WI38 (cell line): ENCODE measurements at regions not wholly inside any gene's neighbourhood (a gene's known extent, or its start where the extent isn't known, plus 50 kb on each side); places are given as distances from the start of the nearest gene placed in this dataset.

Experiments used
- H3K4me3 ChIP-seq: 2 replicates; pipeline ENCODE4 v1.5.1; 2011; ENCODE audit warnings: low read depth, mild to moderate bottlenecking, control low read depth, low read length
- TF ChIP-seq, protein P1 (sequence below): IDR thresholded peaks from 2 replicates; pipeline ENCODE4 v1.5.1; 2012; ENCODE audit warnings: low read depth, mild to moderate bottlenecking, control low read depth, low read length

DNA sequence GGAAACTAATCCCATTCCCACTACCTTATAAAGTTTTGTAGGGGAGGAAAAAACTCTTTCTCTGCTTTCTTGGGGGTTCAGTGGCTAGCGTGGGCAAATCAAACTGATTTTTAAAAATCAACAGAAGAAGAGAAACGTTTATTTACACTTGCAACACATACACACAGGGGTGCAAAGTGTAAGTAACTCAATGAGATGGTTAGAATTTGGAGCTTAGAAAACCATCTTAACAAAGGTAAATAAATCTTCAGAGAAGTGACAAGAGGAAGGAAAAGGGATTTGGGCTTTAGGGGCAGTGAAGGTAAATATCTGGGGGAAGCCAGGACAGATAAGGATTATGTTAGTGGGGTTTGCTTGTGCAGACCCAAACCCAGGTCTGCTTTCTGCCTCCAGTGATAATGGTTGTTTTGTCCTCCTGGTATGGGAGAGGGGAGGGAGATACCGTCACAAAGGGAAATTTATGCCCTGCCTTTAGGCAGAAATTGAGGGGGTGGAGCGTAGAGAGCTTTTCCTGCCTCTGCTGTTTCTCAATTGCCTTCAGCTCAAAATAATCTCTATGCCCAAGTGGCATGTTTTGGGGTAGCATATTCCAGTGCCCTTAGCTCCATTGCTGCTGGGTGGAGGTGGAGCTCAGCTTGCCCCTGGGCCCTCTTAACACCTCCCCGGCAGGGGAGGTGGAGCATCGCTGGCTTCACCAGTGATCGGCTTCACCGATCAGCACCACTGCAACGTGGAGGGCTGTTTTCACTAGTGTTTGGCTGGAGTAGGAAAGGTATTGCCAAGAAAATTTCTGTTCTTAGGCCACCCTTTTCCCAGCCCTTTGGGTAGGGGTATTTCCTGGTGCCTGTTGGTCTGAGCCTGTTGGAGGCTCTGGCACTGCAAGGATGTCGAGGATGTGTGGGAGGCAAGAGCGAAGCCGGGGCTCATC, 92.2 kb downstream of the TEX51 start:
- TF ChIP-seq, protein P1, sequence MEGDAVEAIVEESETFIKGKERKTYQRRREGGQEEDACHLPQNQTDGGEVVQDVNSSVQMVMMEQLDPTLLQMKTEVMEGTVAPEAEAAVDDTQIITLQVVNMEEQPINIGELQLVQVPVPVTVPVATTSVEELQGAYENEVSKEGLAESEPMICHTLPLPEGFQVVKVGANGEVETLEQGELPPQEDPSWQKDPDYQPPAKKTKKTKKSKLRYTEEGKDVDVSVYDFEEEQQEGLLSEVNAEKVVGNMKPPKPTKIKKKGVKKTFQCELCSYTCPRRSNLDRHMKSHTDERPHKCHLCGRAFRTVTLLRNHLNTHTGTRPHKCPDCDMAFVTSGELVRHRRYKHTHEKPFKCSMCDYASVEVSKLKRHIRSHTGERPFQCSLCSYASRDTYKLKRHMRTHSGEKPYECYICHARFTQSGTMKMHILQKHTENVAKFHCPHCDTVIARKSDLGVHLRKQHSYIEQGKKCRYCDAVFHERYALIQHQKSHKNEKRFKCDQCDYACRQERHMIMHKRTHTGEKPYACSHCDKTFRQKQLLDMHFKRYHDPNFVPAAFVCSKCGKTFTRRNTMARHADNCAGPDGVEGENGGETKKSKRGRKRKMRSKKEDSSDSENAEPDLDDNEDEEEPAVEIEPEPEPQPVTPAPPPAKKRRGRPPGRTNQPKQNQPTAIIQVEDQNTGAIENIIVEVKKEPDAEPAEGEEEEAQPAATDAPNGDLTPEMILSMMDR, result no peak
- no peak overlapping the region for H3K4me3 ChIP-seq

DNA sequence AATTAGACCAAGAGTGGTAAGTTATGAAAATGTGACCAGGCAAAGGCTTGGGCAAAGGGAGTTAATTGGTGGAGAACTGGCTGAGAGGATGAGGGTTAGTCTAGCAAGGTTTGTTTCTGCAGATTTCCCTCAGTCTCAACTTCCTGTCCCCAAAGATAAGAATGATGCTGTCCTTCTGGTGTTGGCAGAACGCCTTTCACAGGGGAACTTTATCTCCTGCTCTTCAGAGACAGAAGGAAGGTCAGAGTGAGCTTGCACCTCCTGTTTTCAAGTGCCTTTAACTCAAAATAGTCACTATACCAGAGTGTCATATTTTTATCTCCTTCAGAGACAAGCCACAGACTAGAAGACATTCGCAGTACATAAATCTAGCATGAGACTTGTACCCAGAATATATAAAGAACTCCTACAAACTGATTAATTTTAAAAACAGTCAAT, 95.7 kb downstream of the TEX51 start:
- H3K4me3 ChIP-seq, result no peak overlapping the region
- TF ChIP-seq, protein P1, result no peak

DNA sequence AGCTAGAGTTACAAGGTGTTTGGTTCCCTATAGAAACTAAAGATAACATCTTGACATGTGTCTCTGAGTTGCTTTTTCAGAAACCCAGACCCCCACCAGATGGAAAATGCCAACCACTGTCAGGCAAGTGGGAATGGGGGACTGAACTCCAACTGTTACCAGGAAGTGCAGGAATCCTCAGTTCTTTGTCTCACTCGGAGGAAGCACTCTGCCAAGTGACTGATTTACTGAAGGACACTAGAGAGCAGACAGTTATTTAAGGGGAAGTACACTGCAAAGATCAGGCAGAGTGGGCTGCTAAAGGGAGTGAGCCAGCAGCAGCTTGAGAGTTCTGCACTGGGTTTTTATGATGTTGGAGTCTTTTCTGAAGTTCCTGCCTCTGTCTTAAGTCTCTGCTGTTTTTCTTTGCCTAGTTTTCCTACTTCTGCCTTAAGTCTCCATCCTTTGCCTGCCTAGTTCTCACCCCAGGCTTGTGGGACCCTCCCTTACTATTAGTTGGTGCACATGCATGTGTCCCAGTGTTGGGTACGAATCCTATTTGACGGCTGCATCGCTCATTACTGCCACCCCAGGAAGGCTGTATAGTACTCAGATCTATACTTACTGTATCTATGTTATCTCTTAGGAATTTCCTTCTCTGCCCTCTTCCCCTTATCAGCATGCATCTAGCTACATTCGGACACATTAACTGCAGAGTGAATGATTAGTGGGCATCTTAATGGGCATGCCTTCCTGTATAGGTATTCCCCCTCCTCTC, 97.1 kb downstream of the TEX51 start:
- no peak overlapping the region for H3K4me3 ChIP-seq
- TF ChIP-seq, protein P1, result no peak

DNA sequence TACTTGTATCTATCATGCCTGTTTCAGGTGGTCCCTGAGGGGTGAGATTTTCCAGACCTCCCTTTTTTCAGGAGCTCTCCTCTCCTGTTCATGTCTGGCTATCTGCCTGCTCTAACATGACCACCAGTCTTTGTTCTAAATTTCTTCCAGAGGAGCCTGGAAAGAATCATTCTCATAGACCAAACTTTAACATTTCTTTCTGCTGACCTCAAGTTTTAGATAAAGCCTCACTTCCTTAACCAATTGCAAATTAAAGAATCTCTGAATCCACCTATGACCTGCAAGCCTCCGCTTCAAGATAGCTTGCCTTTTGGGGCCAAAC, 97.6 kb downstream of the TEX51 start:
- TF ChIP-seq, protein P1, result no peak
- no peak overlapping the region for H3K4me3 ChIP-seq
